ENCODE measurements at regions not wholly inside any gene's neighbourhood (a gene's known extent, or its start where the extent isn't known, plus 50 kb on each side); places are given as distances from the start of the nearest gene placed in this dataset.

DNA sequence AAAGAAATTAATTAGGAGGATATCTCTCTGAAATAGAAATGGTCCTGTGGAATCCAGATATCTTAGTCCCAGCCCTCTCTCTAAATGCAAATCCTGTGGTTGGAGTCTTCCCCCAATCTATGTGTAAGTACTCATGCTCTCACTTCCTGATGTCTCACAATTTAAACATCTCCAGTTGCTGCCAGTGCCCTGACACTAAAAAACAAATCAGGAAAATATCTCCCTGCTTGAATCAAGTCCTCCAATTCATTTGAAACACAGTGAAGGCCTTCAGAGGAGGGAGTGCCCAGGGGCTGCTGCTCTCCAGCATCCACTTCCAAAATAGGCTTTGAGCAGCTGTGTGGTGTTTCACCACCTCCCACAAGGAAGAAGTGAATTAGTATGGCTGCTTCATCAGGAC is 413.8 kb downstream of the RAD51AP2 start:
- Mint-ChIP-seq H3K9me3 (ENCODE audit: unreplicated experiment) (no peaks in the 10 kb centered on the region), H3K36me3 (ENCODE audit: low read depth, unreplicated experiment) (no peaks in the 10 kb centered on the region), H3K4me3 (ENCODE audit: unreplicated experiment) (no peak overlapping the region), H3K4me1 (ENCODE audit: low read depth, unreplicated experiment) (peaks cover 18% of the 10 kb centered on the region), H3K27ac (ENCODE audit: unreplicated experiment) (peak overlapping the region; percentile 82), H3K27me3 (ENCODE audit: low read depth, unreplicated experiment) (no peaks in the 10 kb centered on the region)
- Histone ChIP-seq H3K27ac (ENCODE audit: low read depth, low read length) (peak overlapping the region; percentile 56), H3K4me2 (ENCODE audit: low read length) (peak overlapping the region; percentile 48), H3K9ac (ENCODE audit: low read length) (peak overlapping the region; percentile 29), H2AFZ (ENCODE audit: low read depth, low read length) (peak overlapping the region; percentile 42), H3K4me3 (ENCODE audit: insufficient read depth, low read depth, low read length) (no peak overlapping the region), H3K4me1 (ENCODE audit: insufficient read depth, low read length) (peaks cover 47% of the 10 kb centered on the region), H4K20me1 (ENCODE audit: insufficient read depth, low read length) (no peaks in the 10 kb centered on the region), H3K79me2 (ENCODE audit: insufficient read depth, low read length) (no peaks in the 10 kb centered on the region), H3K36me3 (ENCODE audit: insufficient read depth, low read length) (no peaks in the 10 kb centered on the region), H3K27me3 (ENCODE audit: insufficient read depth, low read length) (no peaks in the 10 kb centered on the region), H3K9me3 (ENCODE audit: insufficient read depth, low read depth, low read length) (no peaks in the 10 kb centered on the region)
- FAIRE-seq: peak; percentile 63
- peak; percentile 80 for DNase-seq (ENCODE audit: low read depth)
- TF ChIP-seq EZH2 (IDR thresholded peaks at IDR 0.05; ENCODE audit: insufficient read depth, low read length): no peak
- TF ChIP-seq, protein P1, sequence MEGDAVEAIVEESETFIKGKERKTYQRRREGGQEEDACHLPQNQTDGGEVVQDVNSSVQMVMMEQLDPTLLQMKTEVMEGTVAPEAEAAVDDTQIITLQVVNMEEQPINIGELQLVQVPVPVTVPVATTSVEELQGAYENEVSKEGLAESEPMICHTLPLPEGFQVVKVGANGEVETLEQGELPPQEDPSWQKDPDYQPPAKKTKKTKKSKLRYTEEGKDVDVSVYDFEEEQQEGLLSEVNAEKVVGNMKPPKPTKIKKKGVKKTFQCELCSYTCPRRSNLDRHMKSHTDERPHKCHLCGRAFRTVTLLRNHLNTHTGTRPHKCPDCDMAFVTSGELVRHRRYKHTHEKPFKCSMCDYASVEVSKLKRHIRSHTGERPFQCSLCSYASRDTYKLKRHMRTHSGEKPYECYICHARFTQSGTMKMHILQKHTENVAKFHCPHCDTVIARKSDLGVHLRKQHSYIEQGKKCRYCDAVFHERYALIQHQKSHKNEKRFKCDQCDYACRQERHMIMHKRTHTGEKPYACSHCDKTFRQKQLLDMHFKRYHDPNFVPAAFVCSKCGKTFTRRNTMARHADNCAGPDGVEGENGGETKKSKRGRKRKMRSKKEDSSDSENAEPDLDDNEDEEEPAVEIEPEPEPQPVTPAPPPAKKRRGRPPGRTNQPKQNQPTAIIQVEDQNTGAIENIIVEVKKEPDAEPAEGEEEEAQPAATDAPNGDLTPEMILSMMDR (IDR thresholded peaks at IDR 0.05; ENCODE audit: insufficient read depth, low read depth, low read length): no peak

- H3K27ac Mint-ChIP-seq (ENCODE audit: unreplicated experiment): no peak overlapping the region
- no peaks in the 10 kb centered on the region for H3K36me3 ChIP-seq (ENCODE audit: insufficient read depth, low read length)
Measured at GRCh38 chr2:17101596-17101995, 416.6 kb downstream of the RAD51AP2 start.

GRCh38 chr2:17101091-17101490 is 417.1 kb downstream of the RAD51AP2 start:
- TF ChIP-seq, protein P1 (IDR thresholded peaks at IDR 0.05; ENCODE audit: insufficient read depth, low read depth, low read length): no peak
- no peak for TF ChIP-seq EZH2 (IDR thresholded peaks at IDR 0.05; ENCODE audit: insufficient read depth, low read length)
- peak overlapping the region; percentile 17 for H3K27ac ChIP-seq (ENCODE audit: low read depth, low read length)
- DNase-seq (ENCODE audit: low read depth) (no peak), FAIRE-seq (no peak)
- no peak overlapping the region for H2AFZ ChIP-seq (ENCODE audit: low read depth, low read length)
- H3K4me3 ChIP-seq (ENCODE audit: insufficient read depth, low read depth, low read length): no peak overlapping the region
- H3K4me2 ChIP-seq (ENCODE audit: low read length): peak overlapping the region; percentile 59
- no peaks in the 10 kb centered on the region for H3K27me3 ChIP-seq (ENCODE audit: insufficient read depth, low read length)
- no peaks in the 10 kb centered on the region for H3K36me3 Mint-ChIP-seq (ENCODE audit: low read depth, unreplicated experiment)
- no peaks in the 10 kb centered on the region for H3K9me3 ChIP-seq (ENCODE audit: insufficient read depth, low read depth, low read length)
- H3K36me3 ChIP-seq (ENCODE audit: insufficient read depth, low read length): no peaks in the 10 kb centered on the region
- no peaks in the 10 kb centered on the region for H3K27me3 Mint-ChIP-seq (ENCODE audit: low read depth, unreplicated experiment)
- H3K9me3 Mint-ChIP-seq (ENCODE audit: unreplicated experiment): no peaks in the 10 kb centered on the region
- peaks cover 30% of the 10 kb centered on the region for H3K4me1 ChIP-seq (ENCODE audit: insufficient read depth, low read length)
- H4K20me1 ChIP-seq (ENCODE audit: insufficient read depth, low read length): no peaks in the 10 kb centered on the region
- H3K4me3 Mint-ChIP-seq (ENCODE audit: unreplicated experiment): no peak overlapping the region
- no peaks in the 10 kb centered on the region for H3K79me2 ChIP-seq (ENCODE audit: insufficient read depth, low read length)
- no peak overlapping the region for H3K27ac Mint-ChIP-seq (ENCODE audit: unreplicated experiment)
- peaks cover 14% of the 10 kb centered on the region for H3K4me1 Mint-ChIP-seq (ENCODE audit: low read depth, unreplicated experiment)
- H3K9ac ChIP-seq (ENCODE audit: low read length): no peak overlapping the region

More at GRCh38 chr2:17101596-17101995, 416.6 kb downstream of the RAD51AP2 start:
- no peaks in the 10 kb centered on the region for H3K9me3 Mint-ChIP-seq (ENCODE audit: unreplicated experiment)
- no peak overlapping the region for H3K4me3 Mint-ChIP-seq (ENCODE audit: unreplicated experiment)
- Histone ChIP-seq H3K9me3 (ENCODE audit: insufficient read depth, low read depth, low read length) (no peaks in the 10 kb centered on the region), H3K27me3 (ENCODE audit: insufficient read depth, low read length) (no peaks in the 10 kb centered on the region), H2AFZ (ENCODE audit: low read depth, low read length) (no peak overlapping the region), H3K4me3 (ENCODE audit: insufficient read depth, low read depth, low read length) (no peak overlapping the region), H3K79me2 (ENCODE audit: insufficient read depth, low read length) (no peaks in the 10 kb centered on the region), H4K20me1 (ENCODE audit: insufficient read depth, low read length) (no peaks in the 10 kb centered on the region), H3K4me2 (ENCODE audit: low read length) (peak overlapping the region; percentile 59), H3K27ac (ENCODE audit: low read depth, low read length) (peak overlapping the region; percentile 17), H3K4me1 (ENCODE audit: insufficient read depth, low read length) (peaks cover 35% of the 10 kb centered on the region), H3K9ac (ENCODE audit: low read length) (no peak overlapping the region)
- FAIRE-seq (no peak), DNase-seq (ENCODE audit: low read depth) (peak; percentile 58)
- H3K4me1 Mint-ChIP-seq (ENCODE audit: low read depth, unreplicated experiment): peaks cover 14% of the 10 kb centered on the region
- H3K27me3 Mint-ChIP-seq (ENCODE audit: low read depth, unreplicated experiment): no peaks in the 10 kb centered on the region
- TF ChIP-seq, protein P1 (IDR thresholded peaks at IDR 0.05; ENCODE audit: insufficient read depth, low read depth, low read length): no peak
- TF ChIP-seq EZH2 (IDR thresholded peaks at IDR 0.05; ENCODE audit: insufficient read depth, low read length): no peak
- H3K36me3 Mint-ChIP-seq (ENCODE audit: low read depth, unreplicated experiment): no peaks in the 10 kb centered on the region
